Neural progenitor cell (in vitro differentiated cells): ENCODE measurements at regions not wholly inside any gene's neighbourhood (a gene's known extent, or its start where the extent isn't known, plus 50 kb on each side); places are given as distances from the start of the nearest gene placed in this dataset.

ENCODE experiments used
- CTCF ChIP-seq: fragments of 200-600 bp; sonication (generic); IDR thresholded peaks from 2 replicates; pipeline ENCODE4 v1.5.1; 2017; ENCODE audit warnings: antibody characterized with exemption, mild to moderate bottlenecking
- EZH2 ChIP-seq: fragments of 200-600 bp; sonication (generic); IDR thresholded peaks from 2 replicates; pipeline ENCODE4 v1.6.1; 2017; ENCODE audit warnings: antibody characterized with exemption, mild to moderate bottlenecking, moderate library complexity
- EZH2phosphoT487 ChIP-seq: fragments of 200-600 bp; sonication (generic); IDR thresholded peaks from 2 replicates; pipeline ENCODE4 v1.6.1; 2017; ENCODE audit warnings: antibody characterized with exemption

- TF ChIP-seq CTCF (no peak), EZH2 (no peak), EZH2phosphoT487 (no peak)
These were observed 76.1 kb upstream of the CPO start for GRCh38 chr2:206863196-206863595.
